Stimulated activated CD4-positive, alpha-beta T cell treated with anti-CD3 and anti-CD28 coated beads, Interleukin-15, amount 100 ng/mL, for 48 hours (primary cell): ENCODE measurements at regions not wholly inside any gene's neighbourhood (a gene's known extent, or its start where the extent isn't known, plus 50 kb on each side); places are given as distances from the start of the nearest gene placed in this dataset.
A peak's percentile ranks its signal among the peaks of the same experiment; 100 is the strongest.

Experiments used
- DNase-seq, 2 donors: peaks; one replicate each; pipeline ENCODE4 v3.0.0-alpha.2; 2020; ENCODE audit warnings: low read depth in 2 of 2

DNA sequence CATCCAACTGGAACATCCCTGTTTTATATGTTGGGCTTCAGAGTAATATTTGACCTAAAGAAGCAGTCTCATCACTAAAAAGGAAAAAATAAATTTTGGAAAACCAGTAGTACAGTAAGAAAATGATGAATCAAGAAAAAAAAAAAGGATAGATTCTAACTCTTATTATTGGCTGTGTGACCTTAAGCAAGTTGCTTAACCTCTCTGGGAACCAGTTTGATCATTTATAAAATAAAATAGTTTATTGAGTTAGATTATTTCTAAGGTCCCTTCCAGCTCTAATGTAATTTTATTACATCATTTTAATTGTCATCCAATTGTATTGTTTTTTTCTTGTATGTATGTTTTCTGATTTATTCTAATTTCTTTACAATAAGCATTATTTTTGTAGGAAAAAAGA, 127.0 kb downstream of the PRELID2 start:
- DNase-seq = no peak

DNA sequence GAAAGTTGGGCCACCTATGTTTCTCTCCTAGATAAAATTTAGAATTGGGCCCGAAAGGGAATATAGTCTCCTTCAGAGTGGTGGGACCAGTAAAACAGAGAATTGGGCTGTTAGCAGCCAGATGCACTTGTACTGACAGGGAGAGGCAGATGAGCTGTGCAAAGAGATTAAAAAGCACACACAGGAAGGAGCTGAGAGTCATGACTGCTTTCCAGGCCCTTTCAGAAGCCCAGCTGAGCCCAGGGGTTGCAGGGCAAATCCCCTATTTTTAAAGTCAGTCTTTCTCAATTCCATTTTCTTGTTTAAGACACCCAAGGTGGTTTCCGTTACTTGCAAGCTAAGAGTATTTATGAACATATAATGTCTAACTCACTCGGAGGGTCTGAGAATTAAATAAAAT, 130.4 kb downstream of the PRELID2 start:
- no peak for DNase-seq

DNA sequence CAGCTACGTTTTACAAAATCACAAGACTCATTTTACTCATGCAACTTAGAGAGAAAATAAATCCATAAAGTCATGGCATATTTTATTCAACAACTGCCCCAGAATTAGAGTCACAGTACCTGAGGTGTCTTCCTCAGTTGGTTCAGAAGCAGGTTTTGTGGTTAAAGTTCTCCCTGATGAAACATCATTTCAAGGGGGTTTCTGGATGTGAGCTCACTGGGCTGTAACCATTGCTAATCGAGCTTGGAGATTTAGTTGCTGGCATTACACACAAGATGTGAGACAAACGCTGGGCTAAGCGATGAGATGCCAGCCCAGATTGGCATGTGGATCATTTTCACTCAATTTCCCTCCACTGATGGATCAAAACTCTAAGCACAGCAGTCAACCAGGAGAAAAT, 131.3 kb downstream of the PRELID2 start:
- no peak for DNase-seq

DNA sequence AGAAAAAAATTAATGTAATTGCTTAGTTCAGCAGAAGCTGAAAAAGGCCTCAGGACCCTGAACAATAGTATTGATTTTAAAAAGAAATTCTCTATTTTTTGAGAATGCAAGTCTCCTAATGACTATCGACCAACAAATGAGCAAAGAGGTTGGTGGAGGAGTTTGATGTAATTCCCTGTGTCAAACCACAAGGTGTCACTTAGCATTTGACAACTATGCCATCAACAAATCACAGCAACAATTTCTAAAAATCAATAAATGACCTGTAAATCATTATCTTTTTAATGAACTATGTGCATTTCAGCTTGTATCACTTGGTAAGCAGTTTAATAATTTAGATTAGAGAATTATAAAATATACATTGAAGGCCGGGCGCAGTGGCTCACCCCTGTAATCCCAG, 133.7 kb downstream of the PRELID2 start:
- no peak for DNase-seq

DNA sequence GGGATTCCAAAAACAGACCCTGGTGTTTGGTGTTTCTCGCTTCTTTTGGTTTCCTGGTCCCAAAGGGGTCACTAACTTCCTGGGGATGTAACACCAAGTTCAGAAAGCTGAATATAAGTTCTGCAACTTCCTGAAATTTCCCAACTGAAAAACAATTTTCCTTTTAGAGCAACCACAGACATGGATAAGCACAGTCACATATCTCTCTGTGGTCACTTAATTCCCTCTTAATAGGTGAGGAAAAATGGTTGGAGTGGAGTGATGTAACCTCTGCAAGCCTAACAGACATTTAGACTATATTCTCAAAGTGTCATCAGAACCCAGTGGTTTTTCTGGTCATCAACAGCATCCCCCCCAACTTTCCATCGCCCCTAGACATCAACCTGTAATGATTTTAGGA, 135.3 kb downstream of the PRELID2 start:
- DNase-seq = no peak

DNA sequence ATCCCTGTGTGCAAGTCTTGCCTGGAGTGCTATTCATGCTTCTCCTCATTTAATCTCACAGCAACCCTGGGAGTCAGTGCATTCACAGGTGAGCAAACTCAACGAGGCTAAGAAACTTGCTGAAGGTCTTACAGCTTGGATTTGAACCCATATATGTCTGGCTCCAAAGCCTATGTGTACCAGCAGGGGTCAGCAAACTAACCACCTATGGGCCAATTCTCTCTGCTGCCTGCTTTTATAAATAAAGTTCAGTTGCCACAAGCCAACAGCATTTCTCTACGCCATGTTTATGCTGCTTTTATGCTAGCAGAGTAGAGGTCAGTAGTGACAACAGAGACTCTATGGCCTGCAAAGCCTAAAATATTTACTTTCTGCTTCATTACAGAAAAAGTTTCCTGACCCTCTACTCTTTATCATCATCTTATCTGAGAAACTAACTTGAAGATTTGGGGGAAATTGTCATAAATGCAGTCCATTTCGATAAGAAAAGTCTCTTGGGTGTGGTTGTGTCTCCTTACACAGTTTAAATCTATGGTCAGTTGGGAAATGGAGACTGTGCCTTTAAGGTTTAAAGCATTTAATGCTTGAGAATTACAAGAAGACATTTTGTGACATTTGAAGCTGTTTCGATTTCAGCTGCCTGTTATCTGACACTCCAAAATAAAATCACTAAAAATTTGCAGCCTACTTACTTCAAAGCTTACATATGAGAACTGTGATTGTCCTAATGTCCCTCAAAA, 137.7 kb downstream of the PRELID2 start:
- DNase-seq = peak in 1 of 2 donors; percentile 10

DNA sequence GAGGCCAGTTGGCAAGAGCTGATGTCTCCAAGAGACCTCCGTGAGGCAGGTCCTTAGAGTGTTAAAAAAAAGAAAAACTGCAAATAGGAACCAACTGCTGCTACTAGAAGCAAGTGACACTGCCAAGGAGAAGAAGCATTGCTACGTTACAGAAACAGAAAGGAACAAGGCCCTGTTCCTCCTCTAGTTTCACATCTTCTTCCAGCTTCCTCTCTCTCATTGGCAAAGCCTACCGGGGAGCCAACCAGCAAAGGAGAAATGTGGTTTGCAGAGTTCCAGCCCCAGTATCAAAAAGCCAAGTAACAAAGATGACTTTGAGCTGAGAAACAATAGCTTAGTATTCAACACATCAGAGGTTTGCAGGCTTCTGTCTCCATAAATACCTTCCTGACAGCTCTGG, 145.9 kb downstream of the PRELID2 start:
- no peak for DNase-seq

DNA sequence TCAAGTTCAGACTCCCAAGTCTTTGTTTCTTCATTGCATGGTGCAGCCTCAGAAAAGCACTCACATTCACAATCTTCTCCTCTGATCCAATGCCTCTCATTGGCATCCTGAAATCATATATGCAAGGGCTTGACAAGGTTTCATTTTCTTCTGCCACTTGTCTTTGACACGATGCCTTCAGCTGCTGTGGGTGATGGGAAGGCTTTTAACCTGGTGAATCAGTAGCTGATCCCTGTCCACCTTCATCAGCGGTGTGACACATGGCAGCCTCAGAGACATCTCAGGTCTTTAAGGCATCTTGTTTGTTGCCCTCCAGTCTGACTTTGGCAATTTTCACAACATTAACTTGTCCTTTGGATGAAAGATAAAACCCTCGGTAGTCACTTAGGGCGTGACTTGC, 147.2 kb downstream of the PRELID2 start:
- DNase-seq = no peak

DNA sequence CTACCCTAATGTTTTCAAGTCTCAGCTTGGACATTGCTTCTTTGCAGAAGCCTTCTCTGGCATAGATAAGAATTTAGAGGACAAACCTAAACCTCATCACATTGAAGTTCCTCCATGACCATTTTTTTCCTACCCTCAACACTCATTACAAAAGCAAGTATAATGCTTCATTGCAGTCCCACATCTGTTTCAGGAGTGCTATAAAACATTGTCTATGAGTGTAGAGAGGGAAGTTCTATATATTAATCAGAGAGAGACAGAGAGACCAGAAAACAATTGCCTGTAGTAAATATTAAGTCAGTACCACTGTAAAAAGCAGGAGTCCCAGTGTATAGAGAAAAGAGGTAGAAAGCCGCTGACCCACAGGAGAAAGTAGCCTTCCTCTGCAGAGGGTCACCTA, 149.7 kb downstream of the PRELID2 start:
- DNase-seq = no peak

DNA sequence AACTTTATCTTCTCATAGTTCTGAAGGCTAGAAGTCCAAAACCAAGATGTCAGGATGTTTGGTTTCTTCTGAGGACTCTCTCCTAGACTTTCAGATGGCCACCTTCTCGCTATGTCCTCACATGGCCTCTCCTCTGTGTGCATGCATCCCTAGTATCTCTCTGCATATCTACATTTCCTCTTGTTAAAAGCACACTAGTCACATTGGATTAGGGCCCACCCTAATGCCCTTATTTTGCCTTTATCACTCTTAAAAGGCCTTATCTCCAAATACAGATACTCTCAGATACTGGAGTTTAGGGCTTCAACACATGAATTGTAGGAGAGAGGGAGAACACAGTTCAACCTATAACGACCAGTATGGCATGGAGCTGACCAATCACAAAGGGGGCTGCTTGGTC, 151.7 kb downstream of the PRELID2 start:
- DNase-seq = no peak

DNA sequence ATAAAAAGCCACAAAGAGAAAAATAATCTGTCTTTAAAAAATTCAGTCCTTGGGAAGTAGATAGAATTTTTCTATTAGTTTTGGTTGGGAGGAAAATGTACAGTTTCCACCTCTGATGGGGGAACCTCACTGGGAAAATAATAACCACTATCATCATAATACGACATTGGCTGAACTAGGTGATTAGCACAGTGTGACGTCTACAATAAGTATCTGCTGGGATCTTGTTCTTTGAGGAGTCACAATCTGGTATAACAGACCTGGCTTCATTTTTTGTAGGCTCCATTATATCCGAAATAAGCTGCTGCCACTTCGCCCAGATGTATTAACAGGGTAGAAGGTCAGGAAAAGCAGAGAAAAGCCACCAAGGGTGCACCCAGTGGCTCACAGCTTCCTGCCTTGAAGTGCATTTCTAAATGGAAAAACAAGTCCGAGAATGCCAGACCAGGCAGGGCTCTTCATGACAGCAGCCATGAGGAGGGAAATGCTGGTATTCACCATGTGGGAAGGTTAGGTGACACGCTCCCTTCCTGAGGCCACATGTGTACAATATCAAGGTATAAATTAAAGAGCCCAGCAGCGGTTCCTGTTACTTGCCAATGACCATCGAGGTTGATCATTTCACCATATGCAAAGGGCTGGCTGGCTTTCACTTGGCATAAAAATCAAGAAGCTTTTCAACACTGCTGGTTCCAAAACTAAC, 152.8 kb downstream of the PRELID2 start:
- no peak for DNase-seq

DNA sequence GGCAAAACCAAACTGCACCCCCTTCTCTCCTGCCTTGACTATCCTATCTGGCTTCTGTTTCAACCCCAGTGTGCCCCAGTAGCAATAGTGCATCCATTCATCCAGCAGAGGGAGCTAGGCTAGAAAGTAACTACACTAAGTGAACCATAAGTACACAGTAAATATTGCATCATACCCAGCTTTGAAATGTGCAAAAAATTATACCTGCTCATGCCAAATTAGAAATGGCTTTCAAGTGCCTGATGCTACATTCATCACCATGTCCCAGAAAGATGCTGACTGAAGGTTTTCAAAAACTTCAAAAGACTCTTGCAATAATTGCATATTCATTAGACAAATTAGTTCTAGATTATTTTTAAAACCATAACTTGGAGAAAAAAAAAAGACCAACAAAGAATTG, 153.5 kb downstream of the PRELID2 start:
- DNase-seq = peak; percentile 4 to 17

DNA sequence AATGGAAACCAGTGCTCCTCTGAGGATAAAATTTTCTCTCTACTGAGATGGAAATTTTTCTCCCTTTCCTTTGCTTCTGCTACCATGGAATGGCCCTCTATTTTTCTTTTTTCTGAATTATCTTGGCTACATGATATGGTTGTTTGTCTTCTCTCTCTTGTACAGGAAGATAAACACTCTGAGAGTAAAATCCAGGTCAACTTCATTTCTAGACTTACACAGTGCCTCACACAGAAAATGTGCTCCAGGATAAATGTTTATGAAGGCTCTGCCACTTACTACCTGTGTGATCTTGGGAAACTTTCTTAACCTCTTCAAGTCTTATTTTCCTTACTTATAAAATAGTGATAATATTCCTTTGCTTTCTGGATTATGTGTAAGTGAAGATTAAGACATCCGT, 153.9 kb downstream of the PRELID2 start:
- no peak for DNase-seq

DNA sequence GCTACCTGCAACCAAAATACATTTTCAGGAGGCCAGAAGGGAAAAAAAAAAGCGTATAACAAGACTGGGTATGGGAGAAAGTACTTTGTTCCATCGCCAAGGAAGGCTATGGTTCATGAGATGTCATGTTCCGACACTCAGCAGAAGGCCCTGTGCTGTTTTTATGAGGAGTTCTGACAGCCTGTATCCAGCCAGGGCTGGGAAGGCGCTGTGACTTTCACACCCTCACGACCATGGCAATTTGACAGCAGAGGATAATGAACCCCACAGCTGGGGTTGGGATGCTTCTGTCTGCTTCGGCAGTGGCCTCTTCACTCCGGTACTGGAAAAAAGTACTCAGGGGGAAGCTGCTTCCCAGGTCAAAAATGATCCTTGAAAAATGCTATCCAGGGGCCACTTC, 154.4 kb downstream of the PRELID2 start:
- DNase-seq = no peak

DNA sequence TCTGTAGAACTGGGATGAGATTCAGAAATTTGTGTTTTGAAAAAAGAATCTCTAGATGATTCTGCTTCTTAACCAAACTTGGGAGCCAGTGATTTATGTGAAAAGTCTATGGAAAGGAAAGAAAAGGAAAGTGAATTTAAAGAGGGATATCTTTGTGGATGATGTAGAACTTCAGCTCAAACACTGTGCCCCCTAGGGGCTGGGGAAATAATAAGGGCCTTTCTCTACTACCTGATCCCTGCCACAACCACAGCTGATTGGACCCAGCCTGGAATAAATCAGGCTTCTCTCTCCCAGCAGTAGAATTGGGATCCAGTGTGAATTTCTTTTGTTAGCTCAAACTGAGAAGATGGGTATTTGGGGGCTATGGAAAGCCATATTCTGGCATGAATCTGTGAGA, 155.0 kb downstream of the PRELID2 start:
- DNase-seq = no peak

DNA sequence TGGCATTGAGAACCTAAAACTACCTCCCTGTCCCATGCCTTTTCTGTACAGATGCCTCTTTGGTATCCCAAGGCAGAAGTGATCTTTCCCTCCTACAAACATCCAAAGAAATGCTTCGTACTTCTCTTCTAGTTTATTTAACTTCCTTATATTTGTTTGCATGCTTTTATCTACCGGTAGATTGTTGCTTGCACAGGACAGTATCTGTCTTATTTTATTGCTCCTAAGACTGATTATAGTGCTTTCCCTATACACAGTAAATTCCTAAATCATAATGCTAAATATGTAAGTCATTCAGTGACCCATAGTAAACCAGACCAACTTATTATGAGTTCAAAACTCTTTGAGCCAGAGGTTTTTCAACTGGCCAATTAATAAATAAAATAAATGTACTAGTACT, 156.9 kb downstream of the PRELID2 start:
- no peak for DNase-seq

DNA sequence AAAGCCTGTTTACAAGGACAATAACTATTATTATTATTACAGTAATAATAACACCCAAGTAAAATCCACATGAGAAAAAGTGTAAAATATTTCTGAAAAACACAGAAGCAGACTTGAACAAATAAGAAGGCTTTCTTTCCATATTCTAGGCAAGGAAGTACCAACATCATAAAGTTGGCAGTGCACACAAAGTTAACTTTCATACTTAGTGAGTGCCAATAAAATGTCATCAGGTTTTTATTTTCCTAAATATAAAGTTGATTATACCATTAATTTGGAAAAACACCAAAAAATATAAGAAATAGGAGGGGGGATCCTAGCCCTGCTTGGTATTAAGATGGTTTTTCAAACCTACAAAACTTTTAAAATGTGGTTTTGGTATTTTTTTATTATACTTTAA, 161.4 kb downstream of the PRELID2 start:
- DNase-seq = no peak

DNA sequence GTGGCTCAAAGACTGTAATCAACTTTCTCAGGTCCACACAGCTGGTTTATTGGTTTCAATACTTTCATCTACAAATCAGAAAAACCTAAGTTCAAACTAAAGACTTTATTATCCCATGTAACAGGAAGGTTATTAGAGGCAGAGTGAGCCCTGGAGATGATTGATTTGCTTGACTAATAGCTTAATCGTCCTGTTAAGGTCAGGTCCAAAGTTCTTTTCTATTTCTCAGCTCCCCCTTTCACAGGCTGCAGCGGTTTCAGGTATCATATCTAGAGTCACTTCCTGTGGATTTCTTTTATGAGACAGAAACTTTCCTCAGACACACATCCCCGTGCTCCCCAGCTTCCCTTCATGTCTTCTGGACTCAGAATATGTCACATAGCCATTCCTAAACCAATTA, 166.4 kb downstream of the PRELID2 start:
- DNase-seq = no peak

DNA sequence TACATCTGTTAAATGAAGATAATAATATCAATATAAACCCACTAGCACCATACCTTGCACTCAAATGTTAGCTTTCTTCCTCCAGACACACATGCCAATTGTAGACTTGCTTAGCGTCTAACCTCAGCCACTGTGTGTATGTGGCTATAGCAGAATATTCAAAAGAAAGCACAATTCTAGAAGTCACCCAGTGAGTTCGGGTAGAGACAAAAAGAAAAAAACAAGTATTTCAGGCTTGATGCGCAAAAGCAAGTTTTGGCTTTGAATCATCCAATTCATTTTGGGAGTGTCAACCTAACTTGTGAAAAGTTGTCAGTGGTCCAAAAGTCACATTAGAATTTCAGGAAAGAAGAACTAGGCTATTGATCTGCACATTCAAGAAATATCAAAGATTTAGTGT, 167.4 kb downstream of the PRELID2 start:
- no peak for DNase-seq

DNA sequence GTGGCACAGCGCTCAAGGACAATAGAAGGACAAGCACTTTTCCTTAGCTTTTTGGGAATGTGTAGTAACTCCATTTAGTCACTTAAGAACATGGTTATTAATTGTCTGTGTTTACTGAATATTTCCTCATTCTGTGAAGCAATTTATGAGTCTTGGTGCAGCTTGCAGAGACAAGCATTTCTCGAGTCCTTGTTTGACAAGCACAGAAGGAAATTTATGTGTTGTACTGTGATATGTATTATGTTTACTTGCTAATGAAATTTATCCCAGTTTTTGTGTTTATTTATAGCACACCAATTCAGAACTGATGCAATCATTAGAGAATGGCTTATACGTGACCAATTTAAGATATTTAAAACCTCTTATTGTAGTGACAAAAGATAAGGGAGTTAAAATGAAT, 168.6 kb downstream of the PRELID2 start:
- no peak for DNase-seq

DNA sequence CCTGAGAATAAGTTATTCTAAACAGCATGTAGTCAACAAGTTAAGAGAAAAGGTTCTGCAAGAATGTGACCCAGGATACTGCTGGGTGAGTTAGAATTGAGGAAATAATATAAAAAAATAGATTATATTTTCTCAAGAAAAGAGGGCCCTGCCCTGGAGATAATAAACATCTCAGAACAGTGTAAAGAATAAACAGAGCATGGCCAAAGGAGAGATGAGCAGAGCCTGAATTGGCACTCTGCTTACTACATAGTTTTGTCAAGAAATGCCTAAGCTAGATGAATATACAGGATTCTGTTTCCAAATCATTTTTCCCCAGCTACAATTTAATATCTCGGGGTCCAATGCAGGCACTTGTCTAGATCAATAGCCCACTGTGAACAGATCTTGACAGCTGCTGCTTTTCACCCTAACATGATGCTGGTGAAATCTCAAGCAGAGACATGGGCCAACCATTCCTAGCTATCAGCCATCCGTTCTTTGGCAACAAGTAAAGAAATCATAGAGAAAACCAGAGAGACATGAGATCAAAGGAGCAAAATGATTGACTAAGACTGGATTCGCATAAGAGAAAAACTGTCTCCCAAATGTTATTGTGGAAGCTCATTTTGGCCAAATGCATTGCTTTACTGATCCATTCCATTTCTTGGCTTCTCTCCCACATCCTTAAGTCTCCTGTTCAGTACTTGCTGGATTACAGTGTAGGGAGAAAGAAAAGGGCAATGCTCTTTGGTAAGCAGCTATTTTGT, 173.2 kb downstream of the PRELID2 start:
- no peak for DNase-seq

DNA sequence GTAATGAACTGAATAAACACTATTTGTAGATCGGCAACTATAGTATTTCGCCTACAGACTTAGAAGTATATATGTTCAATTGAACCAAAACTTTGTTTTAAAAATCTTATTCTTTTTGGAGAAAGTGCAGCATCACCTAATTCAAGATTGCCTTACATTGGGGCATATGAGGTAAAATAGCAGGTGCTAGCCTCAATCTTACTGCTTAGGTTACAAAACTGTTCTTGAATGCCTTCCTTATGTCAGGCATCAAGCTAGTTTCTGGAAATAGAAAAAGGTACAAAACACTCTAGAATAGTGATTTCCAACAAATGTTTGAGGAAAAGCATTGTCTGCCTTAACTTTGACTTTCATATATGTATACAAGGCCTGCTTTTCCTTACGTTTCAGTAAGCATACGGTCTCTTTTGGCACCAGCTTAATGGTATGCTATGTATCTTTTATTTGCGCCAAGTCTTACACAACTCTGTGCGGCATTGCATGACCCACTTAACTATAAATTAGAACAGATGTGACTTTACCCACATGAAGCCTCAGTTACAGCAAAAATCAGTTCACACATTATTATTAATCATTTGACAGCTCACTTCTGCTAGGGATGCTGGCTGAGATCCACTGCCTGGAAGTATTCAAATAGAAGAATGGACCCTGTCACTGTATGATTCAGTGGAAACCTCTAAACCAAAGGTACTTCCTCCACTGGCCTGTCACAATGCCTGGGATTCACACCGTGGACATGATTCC, 174.1 kb downstream of the PRELID2 start:
- no peak for DNase-seq
